Endothelial cell of umbilical vein (primary cell): ENCODE measurements at regions not wholly inside any gene's neighbourhood (a gene's known extent, or its start where the extent isn't known, plus 50 kb on each side); places are given as distances from the start of the nearest gene placed in this dataset.

Experiments
- BruUV-seq: library from RNA; stranded (reverse); fragments of 400-500 nt; replicated peaks from 2 replicates; lab custom pipeline; 2021; lab: Mats Ljungman, UMichigan
- CTCF ChIA-PET: fragments of 300-600, 350-600 bp; sonication (Branson Sonifier 250); formaldehyde crosslinking; loops from one replicate; lab custom pipeline; 2021; ENCODE audit warnings: antibody characterized with exemption, inconsistent platforms; lab: Charles Lee
- POLR2A ChIA-PET: fragments of 300-600, 350-600 bp; sonication (Branson Sonifier 250); formaldehyde crosslinking; loops from one replicate; lab custom pipeline; 2021; ENCODE audit warnings: antibody characterized with exemption, inconsistent platforms; lab: Charles Lee
- DNase-seq: peaks from one replicate; pipeline ENCODE4 v3.0.0-alpha.2; 2011; ENCODE audit warnings: low read depth, low spot score
- FAIRE-seq: peaks from 2 replicates; lab custom pipeline; 2011; peaks lifted over from hg19 to GRCh38; lab: Jason Lieb, UNC
- H2AFZ ChIP-seq: 2 replicates; pipeline ENCODE4 v1.6.0; 2012; ENCODE audit warnings: low read depth, low read length, control low read depth, inconsistent platforms
- H3K27ac ChIP-seq: 2 replicates; pipeline ENCODE4 v1.5.1; 2011; ENCODE audit warnings: low read depth, mild to moderate bottlenecking, control low read depth, low read length, moderate library complexity; ENCODE audit not compliant: insufficient read depth
- H3K27me3 ChIP-seq, 2 experiments: 2 replicates each; pipeline versions ENCODE4 v1.6.0 to v1.6.1; 2011; ENCODE audit warnings: low read length in 2 of 2, mixed read lengths in 1 of 2; ENCODE audit not compliant: control insufficient read depth in 2 of 2, insufficient read depth in 2 of 2
- H3K36me3 ChIP-seq, 2 experiments: 2 replicates in 1 of 2; 3 replicates in 1 of 2; pipeline ENCODE4 v1.5.1; 2011; ENCODE audit warnings: low read length in 2 of 2, mild to moderate bottlenecking in 1 of 2, moderate library complexity in 1 of 2; ENCODE audit not compliant: control insufficient read depth in 2 of 2, insufficient read depth in 2 of 2; ENCODE audit errors: extremely low read depth in 1 of 2
- H3K4me1 ChIP-seq: 3 replicates; pipeline ENCODE4 v1.5.1; 2011; ENCODE audit warnings: mild to moderate bottlenecking, low read length; ENCODE audit not compliant: control insufficient read depth, insufficient read depth; ENCODE audit errors: extremely low read depth
- H3K4me2 ChIP-seq: 2 replicates; pipeline ENCODE4 v1.6.1; 2011; ENCODE audit warnings: low read length, control low read depth, mixed read lengths; ENCODE audit not compliant: insufficient read depth
- H3K4me3 ChIP-seq, 3 experiments: fragments of 200-600 bp in 1 of 3; sonication (generic), shearing (Covaris generic) in 1 of 3; replicated peaks in 1 of 3; 2 replicates each; pipeline ENCODE4 v1.5.1; 2011 to 2016; ENCODE audit warnings: control low read depth in 3 of 3, low read length in 3 of 3, mild to moderate bottlenecking in 2 of 3, inconsistent platforms in 1 of 3, low read depth in 1 of 3, moderate library complexity in 1 of 3; ENCODE audit not compliant: insufficient read depth in 1 of 3
- H3K79me2 ChIP-seq: 2 replicates; pipeline ENCODE4 v1.6.0; 2012; ENCODE audit warnings: low read length, inconsistent platforms; ENCODE audit not compliant: control insufficient read depth, insufficient read depth
- H3K9ac ChIP-seq: replicated peaks from 2 replicates; pipeline ENCODE3; 2011; ENCODE audit warnings: low read length, control low read depth; ENCODE audit not compliant: insufficient read depth; ENCODE audit errors: extremely low read depth
- H3K9me1 ChIP-seq: replicated peaks from 3 replicates; pipeline ENCODE4 v1.6.0; 2011; ENCODE audit warnings: mild to moderate bottlenecking, low read length; ENCODE audit not compliant: control insufficient read depth, insufficient read depth; ENCODE audit errors: extremely low read depth
- H3K9me3 ChIP-seq: replicated peaks from 2 replicates; pipeline ENCODE4 v1.5.1; 2012; ENCODE audit warnings: low read length, inconsistent platforms; ENCODE audit not compliant: control insufficient read depth, insufficient read depth
- H4K20me1 ChIP-seq: replicated peaks from 2 replicates; pipeline ENCODE3; 2011; ENCODE audit warnings: mild to moderate bottlenecking, low read length; ENCODE audit not compliant: control insufficient read depth, insufficient read depth; ENCODE audit errors: extremely low read depth
- CTCF ChIP-seq, 2 donors: IDR thresholded peaks; 1 replicate in 1 of 2; 2 replicates in 1 of 2; pipeline ENCODE4 v1.5.1; 2011; ENCODE audit warnings: low read length in 2 of 2, mild to moderate bottlenecking in 2 of 2, moderate library complexity in 2 of 2, control low read depth in 1 of 2, inconsistent platforms in 1 of 2, low read depth in 1 of 2; ENCODE audit not compliant: insufficient read depth in 1 of 2; ENCODE audit errors: extremely low read depth in 1 of 2
- EZH2 ChIP-seq: IDR thresholded peaks from 2 replicates; pipeline ENCODE4 v1.6.1; 2012; ENCODE audit warnings: borderline replicate concordance, low read depth, mild to moderate bottlenecking, moderate library complexity, low read length, inconsistent platforms; ENCODE audit not compliant: severe bottlenecking
- FOS ChIP-seq: IDR thresholded peaks from 2 replicates; pipeline ENCODE4 v1.6.1; 2011; ENCODE audit warnings: mild to moderate bottlenecking, low read length, moderate library complexity, borderline replicate concordance; ENCODE audit not compliant: insufficient read depth
- GATA2 ChIP-seq: IDR thresholded peaks from 2 replicates; pipeline ENCODE4 v1.7.0; 2011; ENCODE audit warnings: low read depth, mild to moderate bottlenecking, moderate library complexity, mixed read lengths, low read length; ENCODE audit not compliant: insufficient read length, insufficient read depth
- JUN ChIP-seq: IDR thresholded peaks from 2 replicates; pipeline ENCODE4 v1.6.1; 2011; ENCODE audit warnings: borderline replicate concordance, low read depth; ENCODE audit not compliant: insufficient read length, insufficient read depth
- MAX ChIP-seq: IDR thresholded peaks from 2 replicates; pipeline ENCODE4 v1.6.1; 2011; ENCODE audit not compliant: insufficient read depth, insufficient read length
- MYC ChIP-seq: IDR thresholded peaks from one replicate; pipeline ENCODE4 v1.6.1; 2011; ENCODE audit warnings: mild to moderate bottlenecking, low read depth, low read length
- POLR2A ChIP-seq: IDR thresholded peaks from 2 replicates; pipeline ENCODE4 v1.6.1; 2012; ENCODE audit warnings: low read depth, mild to moderate bottlenecking, control low read depth, low read length
- POLR2AphosphoS5 ChIP-seq: IDR thresholded peaks from 2 replicates; pipeline ENCODE4 v1.6.1; 2012; ENCODE audit warnings: low read depth, mild to moderate bottlenecking, control low read depth, low read length, moderate library complexity; ENCODE audit not compliant: insufficient read depth
- dilution Hi-C: fragments of 300-500 bp; cut with MboI; formaldehyde crosslinking; loops from one replicate; pipeline ENCODE4 v1.15.0; 2019; ENCODE audit warnings: low sequenced_read_pairs; ENCODE audit not compliant: extremely low pct_ligation_motif_present
- intact Hi-C: fragments of 100-400 bp; cut with micrococcal nuclease; formaldehyde crosslinking; loops from one replicate; pipeline ENCODE4 v1.10.0; 2022

DNA sequence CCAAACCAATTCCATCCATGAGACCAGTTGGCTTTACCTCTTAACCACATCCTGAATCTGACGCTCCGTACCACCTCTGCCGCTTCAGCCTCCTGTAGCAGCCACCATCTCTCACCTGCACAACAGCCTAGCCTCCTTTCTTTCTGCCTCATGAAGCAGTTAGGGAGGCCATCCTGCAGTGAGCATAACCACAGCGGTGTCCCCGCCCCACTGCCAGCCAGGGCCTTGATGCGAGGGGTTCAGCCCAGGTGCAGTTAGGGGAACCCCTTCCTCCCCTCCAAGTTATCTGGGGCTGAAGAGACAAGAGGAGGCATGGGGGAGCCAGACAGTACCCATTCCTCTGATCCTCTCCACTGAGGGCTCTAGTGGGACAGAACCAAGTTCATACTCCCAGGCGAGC, 167.0 kb downstream of the C5orf15 start:
- no peak overlapping the region for H3K9ac ChIP-seq
- no peak overlapping the region for H3K27ac ChIP-seq
- no TSS peak for BruUV-seq
- H3K27me3 ChIP-seq, result peaks cover 0 to 10% of the 10 kb centered on the region in 2 experiments
- H3K4me3 ChIP-seq, result no peak overlapping the region
- dilution Hi-C loops (no loop called here), intact Hi-C loops (no loop called here)
- no peak overlapping the region for H2AFZ ChIP-seq
- H3K79me2 ChIP-seq, result no peaks in the 10 kb centered on the region
- H3K4me2 ChIP-seq, result no peak overlapping the region
- DNase-seq (no peak), FAIRE-seq (no peak)
- no peaks in the 10 kb centered on the region for H4K20me1 ChIP-seq
- TF ChIP-seq FOS (no peak), POLR2A (no peak), GATA2 (no peak), MYC (no peak), JUN (no peak), EZH2 (no peak), MAX (no peak), CTCF (IDR thresholded peaks at IDR 0.05; ENCODE audit: extremely low read depth in 1 of 2, insufficient read depth in 1 of 2, low read depth in 1 of 2, low read length in 2 of 2) (no peak), POLR2AphosphoS5 (no peak)
- H3K4me1 ChIP-seq, result no peaks in the 10 kb centered on the region
- POLR2A ChIA-PET, result no interaction called here
- H3K36me3 ChIP-seq, result no peaks in the 10 kb centered on the region
- H3K9me1 ChIP-seq, result no peaks in the 10 kb centered on the region
- no peaks in the 10 kb centered on the region for H3K9me3 ChIP-seq
- CTCF ChIA-PET, result interaction anchor here (1.1 kb wide), 1 partner anchor 46 kb away, joined by 3 read pairs; no protein-coding TSS in a partner anchor
